Testis (tissue), 2 donors: ENCODE measurements at regions not wholly inside any gene's neighbourhood (a gene's known extent, or its start where the extent isn't known, plus 50 kb on each side); places are given as distances from the start of the nearest gene placed in this dataset.

Source experiments
- DNase-seq: peaks from one replicate; pipeline ENCODE4 v3.0.0-alpha.2; 2019
- H3K27ac ChIP-seq, 2 donors: fragments of 200-600 bp; sonication (generic); one replicate each; pipeline ENCODE4 v1.5.1; 2019
- H3K27me3 ChIP-seq: fragments of 200-600 bp; sonication (generic); one replicate; pipeline ENCODE4 v1.5.1; 2019
- H3K36me3 ChIP-seq: fragments of 200-600 bp; sonication (generic); one replicate; pipeline ENCODE4 v1.5.1; 2017; ENCODE audit warnings: low read depth; ENCODE audit errors: missing control alignments
- H3K4me1 ChIP-seq: fragments of 200-600 bp; sonication (generic); one replicate; pipeline ENCODE4 v1.5.1; 2019
- H3K4me3 ChIP-seq, 2 donors: fragments of 200-600 bp; sonication (generic); one replicate each; pipeline ENCODE4 v1.5.1; 2017 to 2019
- H3K9me3 ChIP-seq: fragments of 200-600 bp; sonication (generic); one replicate; pipeline ENCODE4 v1.5.1; 2017
- CTCF ChIP-seq, 3 experiments: fragments of 450-650 bp in 2 of 3; fragments of 200-600 bp in 1 of 3; sonication (generic) in 1 of 3; IDR thresholded peaks; one replicate each; pipeline ENCODE4 v1.5.1; 2016 to 2019; ENCODE audit warnings: antibody characterized with exemption in 3 of 3, mild to moderate bottlenecking in 2 of 3, moderate library complexity in 1 of 3
- POLR2A ChIP-seq: fragments of 450-650 bp; IDR thresholded peaks from one replicate; pipeline ENCODE4 v1.6.1; 2017; ENCODE audit warnings: antibody characterized with exemption, mild to moderate bottlenecking, moderate library complexity
- WGBS, 2 donors: methylation state at CpG; one replicate each; pipeline ENCODE4 v1.1.5; 2018; 5-methylcytosine and 5-hydroxymethylcytosine counted together
- intact Hi-C: fragments of 100-400 bp; cut with DNase I; formaldehyde crosslinking; loops from one replicate; pipeline ENCODE4 v1.15.1; 2023; ENCODE audit warnings: low total_unique reads

GRCh38 chr12:98144953-98145352 lies 370.4 kb upstream of the TMPO start:
- Histone ChIP-seq H3K4me3 (no peak overlapping the region), H3K36me3 (no peaks in the 10 kb centered on the region), H3K4me1 (no peaks in the 10 kb centered on the region), H3K27me3 (no peaks in the 10 kb centered on the region), H3K27ac (no peak overlapping the region), H3K9me3 (no peaks in the 10 kb centered on the region)
- DNase-seq = no peak
- intact Hi-C loops = no loop called here
- TF ChIP-seq POLR2A = no peak
- no peak for TF ChIP-seq CTCF (IDR thresholded peaks at IDR 0.05)

DNA sequence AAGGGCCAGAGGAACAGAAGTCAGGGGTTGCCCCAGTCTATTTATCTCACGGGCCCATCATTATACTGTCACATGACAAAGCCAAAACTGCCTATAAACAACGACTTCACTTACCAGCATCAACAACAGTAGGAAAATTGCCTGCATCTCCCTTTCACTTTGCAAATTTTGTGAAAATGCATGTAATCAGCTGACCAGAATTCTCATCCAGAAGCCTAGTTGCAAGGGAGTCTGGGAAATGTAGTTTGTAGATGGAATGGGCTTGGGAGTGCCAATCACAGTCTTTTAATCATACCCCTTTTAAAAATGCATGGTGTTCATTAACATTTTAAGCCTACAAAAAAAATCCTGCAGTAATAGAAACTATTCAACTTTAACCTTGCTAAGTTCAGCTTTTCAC lies 369.3 kb upstream of the TMPO start:
- Histone ChIP-seq H3K27me3 (no peaks in the 10 kb centered on the region), H3K36me3 (no peaks in the 10 kb centered on the region), H3K9me3 (no peaks in the 10 kb centered on the region), H3K27ac (no peak overlapping the region), H3K4me1 (no peaks in the 10 kb centered on the region), H3K4me3 (no peak overlapping the region)
- intact Hi-C loops = no loop called here
- TF ChIP-seq POLR2A (no peak), CTCF (IDR thresholded peaks at IDR 0.05) (no peak)
- DNase-seq = no peak
- 88% methylated on average over 2 of the region's 2 CpGs for WGBS, 2 donors

DNA sequence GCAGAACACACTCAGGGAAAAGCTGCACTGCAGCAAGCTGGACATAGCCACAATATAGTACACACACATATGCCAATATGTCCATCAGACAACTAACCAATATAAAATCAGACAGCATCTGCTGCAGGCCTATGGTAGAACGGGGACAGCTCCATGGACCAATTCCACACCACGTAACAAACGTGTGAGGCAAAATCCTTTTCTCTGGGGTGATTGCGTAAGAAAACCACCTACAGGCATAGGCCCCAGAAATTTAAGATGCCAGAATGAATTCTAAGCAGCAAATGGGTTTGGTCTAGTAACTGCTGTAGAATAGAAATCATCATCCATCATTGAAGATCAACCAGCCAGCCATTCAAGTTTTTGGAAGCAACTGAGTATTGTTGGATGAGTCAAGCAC lies 368.9 kb upstream of the TMPO start:
- intact Hi-C loops = no loop called here
- TF ChIP-seq CTCF (IDR thresholded peaks at IDR 0.05) (no peak), POLR2A (no peak)
- no peaks in the 10 kb centered on the region for H3K27me3 ChIP-seq
- H3K27ac ChIP-seq = no peak overlapping the region
- 62 to 95% methylated on average over 4 of the region's 4 CpGs for WGBS, 2 donors
- H3K9me3 ChIP-seq = no peaks in the 10 kb centered on the region
- no peaks in the 10 kb centered on the region for H3K36me3 ChIP-seq
- H3K4me3 ChIP-seq = no peak overlapping the region
- no peaks in the 10 kb centered on the region for H3K4me1 ChIP-seq
- no peak for DNase-seq

GRCh38 chr12:98149270-98149669 lies 366.1 kb upstream of the TMPO start:
- Histone ChIP-seq H3K27ac (no peak overlapping the region), H3K4me1 (no peaks in the 10 kb centered on the region), H3K9me3 (no peaks in the 10 kb centered on the region), H3K4me3 (no peak overlapping the region), H3K27me3 (no peaks in the 10 kb centered on the region), H3K36me3 (no peaks in the 10 kb centered on the region)
- DNase-seq = no peak
- TF ChIP-seq CTCF (IDR thresholded peaks at IDR 0.05) = no peak
- intact Hi-C loops = no loop called here

DNA sequence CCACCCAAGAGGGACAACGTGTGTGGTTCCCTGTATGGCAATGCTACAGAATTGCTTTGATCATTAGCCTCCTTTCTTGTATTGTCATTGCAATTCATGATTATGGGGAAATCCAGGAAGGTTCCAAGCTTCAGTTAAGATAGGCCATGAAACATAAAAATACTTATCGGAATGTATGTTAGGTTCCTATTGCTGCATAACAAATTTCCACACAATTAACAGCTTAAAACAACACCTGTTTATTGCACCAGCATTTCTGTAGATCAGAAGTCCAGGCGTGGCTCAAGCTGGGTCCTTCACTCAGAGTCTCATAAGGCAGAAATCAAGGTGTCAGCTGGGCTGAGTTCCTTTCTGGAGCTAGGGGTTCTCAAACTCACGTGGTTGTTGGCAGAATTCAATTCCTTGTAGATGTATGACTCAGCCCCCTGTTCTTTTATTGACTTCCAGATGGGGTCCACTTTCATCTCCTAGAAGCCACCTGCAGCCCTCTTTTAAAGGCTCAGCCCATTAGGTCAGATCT lies 365.6 kb upstream of the TMPO start:
- DNase-seq = no peak
- H3K27ac ChIP-seq = no peak overlapping the region
- H3K36me3 ChIP-seq = no peaks in the 10 kb centered on the region
- intact Hi-C loops = no loop called here
- H3K27me3 ChIP-seq = no peaks in the 10 kb centered on the region
- H3K4me3 ChIP-seq = no peak overlapping the region
- H3K9me3 ChIP-seq = no peaks in the 10 kb centered on the region
- 87 to 95% methylated on average over 4 of the region's 4 CpGs for WGBS, 2 donors
- no peaks in the 10 kb centered on the region for H3K4me1 ChIP-seq
- TF ChIP-seq CTCF (IDR thresholded peaks at IDR 0.05) = no peak
- no peak for TF ChIP-seq POLR2A
